Parathyroid adenoma (tissue), 2 donors: ENCODE measurements at regions not wholly inside any gene's neighbourhood (a gene's known extent, or its start where the extent isn't known, plus 50 kb on each side); places are given as distances from the start of the nearest gene placed in this dataset.

ENCODE experiments used
- H2AFZ ChIP-seq: fragments of 300-600 bp; sonication (generic); one replicate; pipeline ENCODE4 v1.7.0; 2017; ENCODE audit warnings: antibody characterized with exemption, mild to moderate bottlenecking
- H3K27ac ChIP-seq: fragments of 300-600 bp; sonication (generic); one replicate; pipeline ENCODE4 v1.7.0; 2017
- H3K27me3 ChIP-seq: fragments of 300-600 bp; sonication (generic); one replicate; pipeline ENCODE4 v1.7.0; 2017; ENCODE audit warnings: low read length; ENCODE audit not compliant: control insufficient read depth, insufficient read depth
- H3K36me3 ChIP-seq: fragments of 300-600 bp; sonication (generic); one replicate; pipeline ENCODE4 v1.7.0; 2017; ENCODE audit warnings: low read length; ENCODE audit not compliant: control insufficient read depth, insufficient read depth
- H3K4me1 ChIP-seq: fragments of 300-600 bp; sonication (generic); one replicate; pipeline ENCODE4 v1.7.0; 2017; ENCODE audit warnings: control low read depth
- H3K4me2 ChIP-seq: fragments of 300-600 bp; sonication (generic); one replicate; pipeline ENCODE4 v1.7.0; 2017; ENCODE audit warnings: low read length
- H3K4me3 ChIP-seq: fragments of 300-600 bp; sonication (generic); one replicate; pipeline ENCODE4 v1.7.0; 2017; ENCODE audit warnings: low read depth, low read length
- H3K79me2 ChIP-seq: fragments of 300-600 bp; sonication (generic); one replicate; pipeline ENCODE4 v1.7.0; 2017; ENCODE audit warnings: control low read depth
- H3K9ac ChIP-seq: fragments of 300-600 bp; sonication (generic); one replicate; pipeline ENCODE4 v1.7.0; 2017; ENCODE audit warnings: mild to moderate bottlenecking
- H3K9me3 ChIP-seq: fragments of 300-600 bp; sonication (generic); one replicate; pipeline ENCODE4 v1.7.0; 2017; ENCODE audit warnings: low read length; ENCODE audit not compliant: control insufficient read depth
- CTCF ChIP-seq: fragments of 300-600 bp; sonication (generic); IDR thresholded peaks from one replicate; pipeline ENCODE4 v1.7.0; 2017; ENCODE audit warnings: antibody characterized with exemption, mild to moderate bottlenecking
- donor health status: primary hyperparathyroidism.

DNA sequence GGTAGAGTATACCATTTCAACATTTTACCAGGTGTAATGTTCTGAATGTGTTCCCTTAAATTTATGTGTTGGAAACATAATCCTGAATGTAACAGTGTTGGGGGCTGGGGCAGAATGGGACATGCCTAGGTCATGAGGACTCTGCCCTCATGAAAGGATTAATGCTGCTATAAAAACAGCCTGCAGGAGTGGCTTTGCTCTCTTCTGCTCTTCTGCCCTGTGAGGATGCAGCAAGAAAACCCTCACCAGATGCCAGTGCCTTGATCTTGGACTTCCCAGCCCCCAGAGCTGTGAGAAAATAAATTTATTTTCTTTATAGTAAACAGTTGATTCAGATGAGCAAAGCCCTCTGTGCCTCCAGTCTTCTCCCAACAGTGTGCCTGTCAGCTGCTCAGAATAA lies 326.0 kb upstream of the ONECUT1 start:
- no peak overlapping the region for H2AFZ ChIP-seq
- no peak overlapping the region for H3K4me3 ChIP-seq
- H3K27me3 ChIP-seq: no peaks in the 10 kb centered on the region
- no peak for TF ChIP-seq CTCF
- H3K79me2 ChIP-seq: no peaks in the 10 kb centered on the region
- no peaks in the 10 kb centered on the region for H3K9me3 ChIP-seq
- no peak overlapping the region for H3K4me2 ChIP-seq
- H3K27ac ChIP-seq: no peak overlapping the region
- no peaks in the 10 kb centered on the region for H3K36me3 ChIP-seq
- H3K4me1 ChIP-seq: no peaks in the 10 kb centered on the region
- no peak overlapping the region for H3K9ac ChIP-seq

GRCh38 chr15:53115563-53115962 lies 325.4 kb upstream of the ONECUT1 start:
- H3K4me1 ChIP-seq: no peaks in the 10 kb centered on the region
- no peaks in the 10 kb centered on the region for H3K79me2 ChIP-seq
- H3K9me3 ChIP-seq: no peaks in the 10 kb centered on the region
- no peaks in the 10 kb centered on the region for H3K36me3 ChIP-seq
- no peak for TF ChIP-seq CTCF
- no peak overlapping the region for H3K9ac ChIP-seq
- no peak overlapping the region for H3K4me2 ChIP-seq
- no peak overlapping the region for H3K27ac ChIP-seq
- H2AFZ ChIP-seq: no peak overlapping the region
- no peak overlapping the region for H3K4me3 ChIP-seq
- H3K27me3 ChIP-seq: no peaks in the 10 kb centered on the region

GRCh38 chr15:53114960-53115359 lies 324.8 kb upstream of the ONECUT1 start:
- no peak for TF ChIP-seq CTCF
- no peaks in the 10 kb centered on the region for H3K79me2 ChIP-seq
- H2AFZ ChIP-seq: no peak overlapping the region
- no peak overlapping the region for H3K4me3 ChIP-seq
- no peaks in the 10 kb centered on the region for H3K36me3 ChIP-seq
- H3K9ac ChIP-seq: no peak overlapping the region
- H3K4me1 ChIP-seq: no peaks in the 10 kb centered on the region
- H3K27me3 ChIP-seq: no peaks in the 10 kb centered on the region
- no peaks in the 10 kb centered on the region for H3K9me3 ChIP-seq
- H3K27ac ChIP-seq: no peak overlapping the region
- H3K4me2 ChIP-seq: no peak overlapping the region

DNA sequence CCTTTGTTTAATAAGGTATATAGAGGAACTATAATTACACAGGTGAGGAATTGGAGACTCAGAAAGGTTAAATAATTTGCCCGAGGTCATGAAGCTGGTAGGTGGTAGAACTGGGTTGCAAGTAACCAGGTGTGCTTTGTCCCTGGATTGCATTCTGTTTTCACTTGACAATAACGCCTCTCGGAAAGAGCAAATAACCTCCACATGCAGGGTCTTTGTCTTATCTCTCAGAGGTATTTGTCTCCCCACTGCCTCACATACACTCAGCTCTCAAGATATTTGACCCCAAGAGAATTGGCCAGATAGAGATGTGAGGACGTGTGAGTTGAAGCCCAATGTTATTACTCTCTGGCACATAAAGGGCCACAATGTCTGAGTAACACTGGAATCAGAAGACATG lies 320.9 kb upstream of the ONECUT1 start:
- H3K27me3 ChIP-seq: no peaks in the 10 kb centered on the region
- no peaks in the 10 kb centered on the region for H3K9me3 ChIP-seq
- no peaks in the 10 kb centered on the region for H3K4me1 ChIP-seq
- no peak overlapping the region for H3K4me2 ChIP-seq
- H3K4me3 ChIP-seq: no peak overlapping the region
- H3K36me3 ChIP-seq: no peaks in the 10 kb centered on the region
- no peak for TF ChIP-seq CTCF
- H3K9ac ChIP-seq: no peak overlapping the region
- no peak overlapping the region for H2AFZ ChIP-seq
- no peaks in the 10 kb centered on the region for H3K79me2 ChIP-seq
- H3K27ac ChIP-seq: no peak overlapping the region

GRCh38 chr15:53108319-53108718 lies 318.2 kb upstream of the ONECUT1 start:
- no peak overlapping the region for H3K4me2 ChIP-seq
- no peaks in the 10 kb centered on the region for H3K27me3 ChIP-seq
- H3K36me3 ChIP-seq: no peaks in the 10 kb centered on the region
- no peak overlapping the region for H2AFZ ChIP-seq
- TF ChIP-seq CTCF: no peak
- H3K4me3 ChIP-seq: no peak overlapping the region
- H3K79me2 ChIP-seq: no peaks in the 10 kb centered on the region
- H3K9me3 ChIP-seq: no peaks in the 10 kb centered on the region
- H3K4me1 ChIP-seq: no peaks in the 10 kb centered on the region
- H3K9ac ChIP-seq: no peak overlapping the region
- no peak overlapping the region for H3K27ac ChIP-seq
